GM23248 (cell line): ENCODE measurements at regions not wholly inside any gene's neighbourhood (a gene's known extent, or its start where the extent isn't known, plus 50 kb on each side); places are given as distances from the start of the nearest gene placed in this dataset.

Experiments
- DNase-seq: peaks from one replicate; pipeline ENCODE4 v3.0.0-alpha.2; 2015
- H2AFZ ChIP-seq: fragments of 200-600 bp; sonication (generic); 2 replicates; pipeline ENCODE4 v1.6.1; 2016; ENCODE audit warnings: antibody characterized with exemption
- H3F3A ChIP-seq: fragments of 200-600 bp; sonication (generic); 2 replicates; pipeline ENCODE4 v1.6.1; 2016; ENCODE audit warnings: mild to moderate bottlenecking, antibody characterized with exemption, mixed run types; ENCODE audit not compliant: insufficient read depth
- H3K27ac ChIP-seq: fragments of 200-600 bp; sonication (generic); 2 replicates; pipeline ENCODE4 v1.5.1; 2016; ENCODE audit warnings: mild to moderate bottlenecking
- H3K27me3 ChIP-seq: fragments of 200-600 bp; sonication (generic); replicated peaks from 2 replicates; pipeline ENCODE4 v1.6.1; 2016; ENCODE audit warnings: mild to moderate bottlenecking; ENCODE audit not compliant: insufficient read depth
- H3K36me3 ChIP-seq: fragments of 200-600 bp; sonication (generic); 2 replicates; pipeline ENCODE4 v1.6.1; 2016; ENCODE audit warnings: low read depth, mild to moderate bottlenecking
- H3K4me1 ChIP-seq: fragments of 200-600 bp; sonication (generic); 2 replicates; pipeline ENCODE4 v1.6.1; 2016; ENCODE audit warnings: mild to moderate bottlenecking; ENCODE audit not compliant: insufficient read depth
- H3K4me2 ChIP-seq: fragments of 200-600 bp; sonication (generic); one replicate; pipeline ENCODE4 v1.6.1; 2016; ENCODE audit warnings: mild to moderate bottlenecking; ENCODE audit not compliant: unreplicated experiment
- H3K4me3 ChIP-seq: fragments of 200-600 bp; sonication (generic); 2 replicates; pipeline ENCODE4 v1.5.1; 2016; ENCODE audit warnings: mild to moderate bottlenecking
- H3K79me2 ChIP-seq: fragments of 200-600 bp; sonication (generic); 2 replicates; pipeline ENCODE4 v1.6.1; 2016; ENCODE audit warnings: mild to moderate bottlenecking; ENCODE audit not compliant: insufficient read depth
- H3K9ac ChIP-seq: fragments of 200-600 bp; sonication (generic); 2 replicates; pipeline ENCODE4 v1.6.1; 2016; ENCODE audit warnings: mild to moderate bottlenecking
- H3K9me2 ChIP-seq: fragments of 200-600 bp; sonication (generic); 2 replicates; pipeline ENCODE4 v1.6.1; 2016; ENCODE audit warnings: mixed run types, mild to moderate bottlenecking, moderate library complexity; ENCODE audit not compliant: insufficient read depth
- H3K9me3 ChIP-seq: fragments of 200-600 bp; sonication (generic); one replicate; pipeline ENCODE4 v1.6.1; 2017; ENCODE audit warnings: low read depth
- H4K20me1 ChIP-seq: fragments of 200-600 bp; sonication (generic); 2 replicates; pipeline ENCODE4 v1.6.0; 2016; ENCODE audit not compliant: insufficient read depth
- EZH2 ChIP-seq: fragments of 200-600 bp; sonication (generic); IDR thresholded peaks from 2 replicates; pipeline ENCODE4 v1.6.1; 2018; ENCODE audit warnings: antibody characterized with exemption, mild to moderate bottlenecking; ENCODE audit not compliant: insufficient read depth, poor library complexity, severe bottlenecking
- EZH2phosphoT487 ChIP-seq: fragments of 200-600 bp; sonication (generic); IDR thresholded peaks from 2 replicates; pipeline ENCODE4 v1.6.1; 2018; ENCODE audit warnings: antibody characterized with exemption, moderate library complexity, mild to moderate bottlenecking, low read depth; ENCODE audit not compliant: insufficient read depth
- WGBS, 2 experiments: methylation state at CpG; one replicate each; pipeline ENCODE4 v1.1.6; 2015 to 2017; ENCODE audit warnings: low lambda C conversion rate in 2 of 2, low coverage in 1 of 2; ENCODE audit errors: missing lambda C conversion rate in 2 of 2; 5-methylcytosine and 5-hydroxymethylcytosine counted together
- in situ Hi-C: fragments of 300-500 bp; cut with MboI; formaldehyde crosslinking; loops from 2 replicates; pipeline ENCODE4 v1.15.0; 2020

DNA sequence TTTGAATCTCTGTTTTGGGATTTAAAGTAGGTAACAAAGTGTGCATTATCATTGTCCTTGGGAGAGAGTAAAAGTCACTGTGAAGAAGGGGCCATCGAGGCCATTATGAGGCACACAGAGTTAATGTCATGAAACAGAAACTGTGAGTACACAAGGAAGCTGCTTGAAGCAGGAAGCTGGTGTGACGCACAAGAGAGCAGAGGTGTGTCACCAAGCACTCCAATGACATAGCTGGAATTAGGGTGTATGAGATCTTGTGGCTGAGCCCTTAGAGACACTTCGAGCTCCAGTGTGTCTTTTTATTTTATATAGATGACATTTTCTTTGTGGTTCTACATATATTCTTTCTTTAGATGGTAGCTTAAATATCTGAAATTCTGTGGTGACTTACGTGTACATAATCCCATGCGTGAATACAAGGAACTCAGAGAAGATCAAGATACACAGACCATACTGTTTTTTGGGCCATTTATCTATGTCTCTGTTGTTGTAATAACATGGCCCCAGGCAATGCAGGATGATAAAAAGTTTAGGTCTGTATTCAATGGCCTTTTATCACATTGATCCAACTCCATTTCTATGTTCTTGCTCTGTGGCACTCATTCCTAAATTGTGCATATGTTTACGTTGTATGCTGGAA, 164.7 kb upstream of the FAM98A start:
- no peak overlapping the region for H2AFZ ChIP-seq
- H3F3A ChIP-seq = no peaks in the 10 kb centered on the region
- 33 to 47% methylated on average over 6 of the region's 6 CpGs for WGBS, 2 experiments
- in situ Hi-C loops = no loop called here
- H3K36me3 ChIP-seq = no peaks in the 10 kb centered on the region
- no peak for DNase-seq
- TF ChIP-seq EZH2phosphoT487 (no peak), EZH2 (no peak)
- no peak overlapping the region for H3K27ac ChIP-seq
- no peak overlapping the region for H3K4me2 ChIP-seq
- no peaks in the 10 kb centered on the region for H3K79me2 ChIP-seq
- no peaks in the 10 kb centered on the region for H3K4me1 ChIP-seq
- H3K9me3 ChIP-seq = no peaks in the 10 kb centered on the region
- no peak overlapping the region for H3K4me3 ChIP-seq
- H3K9ac ChIP-seq = no peak overlapping the region
- no peaks in the 10 kb centered on the region for H3K9me2 ChIP-seq
- no peaks in the 10 kb centered on the region for H4K20me1 ChIP-seq
- H3K27me3 ChIP-seq = no peaks in the 10 kb centered on the region

DNA sequence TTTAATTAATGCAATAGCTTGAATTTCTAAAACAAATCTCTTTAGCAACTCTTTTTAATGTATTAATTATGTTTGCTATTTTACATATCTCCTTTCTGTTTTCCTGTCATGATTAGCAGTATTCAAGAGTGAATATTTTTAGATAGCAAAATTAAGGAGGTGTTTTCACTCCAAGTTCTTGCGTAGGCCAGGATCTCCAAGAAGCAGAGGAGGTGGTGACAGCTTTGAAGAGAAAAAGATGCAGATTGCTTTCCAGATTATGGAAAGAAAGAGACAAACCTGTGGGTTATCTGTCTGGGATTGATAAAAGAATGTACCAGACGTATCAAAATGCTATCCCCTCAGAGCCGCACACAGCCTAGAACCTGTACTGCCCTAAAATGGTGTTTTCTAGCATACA, 163.5 kb upstream of the FAM98A start:
- H3K4me2 ChIP-seq = no peak overlapping the region
- H3K4me1 ChIP-seq = no peaks in the 10 kb centered on the region
- no peaks in the 10 kb centered on the region for H4K20me1 ChIP-seq
- no peaks in the 10 kb centered on the region for H3K79me2 ChIP-seq
- H3K27me3 ChIP-seq = no peaks in the 10 kb centered on the region
- TF ChIP-seq EZH2 = no peak
- TF ChIP-seq EZH2phosphoT487 = no peak
- WGBS, 2 experiments = 34 to 36% methylated on average over 3 of the region's 3 CpGs
- in situ Hi-C loops = no loop called here
- no peak for DNase-seq
- H3K27ac ChIP-seq = no peak overlapping the region
- no peak overlapping the region for H2AFZ ChIP-seq
- H3K9me3 ChIP-seq = no peaks in the 10 kb centered on the region
- no peak overlapping the region for H3K9ac ChIP-seq
- H3K9me2 ChIP-seq = no peaks in the 10 kb centered on the region
- no peaks in the 10 kb centered on the region for H3F3A ChIP-seq
- H3K4me3 ChIP-seq = no peak overlapping the region
- H3K36me3 ChIP-seq = no peaks in the 10 kb centered on the region

DNA sequence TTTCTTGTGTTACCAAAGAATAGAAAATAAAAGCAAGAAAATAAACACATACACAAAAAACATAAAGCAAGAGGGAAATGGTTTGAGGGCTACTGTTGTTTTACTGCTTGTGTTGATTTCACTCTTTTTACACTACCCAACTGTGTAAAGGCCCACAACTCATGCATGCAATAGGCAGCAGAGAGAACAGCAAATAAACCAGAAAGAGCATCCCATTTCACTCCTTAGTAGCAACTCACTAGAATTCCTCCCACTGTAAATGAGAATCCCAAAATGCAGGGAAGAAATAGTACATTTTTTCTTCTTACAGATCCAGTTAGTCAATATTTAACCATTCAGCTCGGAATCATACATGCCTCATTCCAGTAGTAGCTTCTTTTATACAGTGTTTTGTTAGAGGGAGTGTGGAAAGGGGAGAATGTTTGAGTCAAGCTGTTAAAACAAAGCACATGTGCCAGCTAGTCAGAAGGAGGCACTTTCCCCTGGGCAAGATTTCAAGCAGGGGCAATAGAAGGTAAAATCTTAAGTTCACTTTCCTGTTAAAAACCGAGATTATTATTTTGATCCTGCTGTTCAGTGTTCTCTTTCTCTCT, 147.2 kb upstream of the FAM98A start:
- no peaks in the 10 kb centered on the region for H3K9me3 ChIP-seq
- H3F3A ChIP-seq = no peaks in the 10 kb centered on the region
- DNase-seq = no peak
- in situ Hi-C loops = no loop called here
- no peaks in the 10 kb centered on the region for H3K79me2 ChIP-seq
- TF ChIP-seq EZH2phosphoT487 (no peak), EZH2 (no peak)
- no peaks in the 10 kb centered on the region for H3K9me2 ChIP-seq
- H3K36me3 ChIP-seq = no peaks in the 10 kb centered on the region
- no peak overlapping the region for H3K4me2 ChIP-seq
- H3K9ac ChIP-seq = no peak overlapping the region
- no peak overlapping the region for H3K27ac ChIP-seq
- H3K4me3 ChIP-seq = no peak overlapping the region
- H2AFZ ChIP-seq = no peak overlapping the region
- 0% methylated on average over 2 of the region's 2 CpGs for whole genome bisulfite sequencing, 2 experiments
- no peaks in the 10 kb centered on the region for H4K20me1 ChIP-seq
- H3K27me3 ChIP-seq = no peaks in the 10 kb centered on the region
- H3K4me1 ChIP-seq = no peaks in the 10 kb centered on the region

DNA sequence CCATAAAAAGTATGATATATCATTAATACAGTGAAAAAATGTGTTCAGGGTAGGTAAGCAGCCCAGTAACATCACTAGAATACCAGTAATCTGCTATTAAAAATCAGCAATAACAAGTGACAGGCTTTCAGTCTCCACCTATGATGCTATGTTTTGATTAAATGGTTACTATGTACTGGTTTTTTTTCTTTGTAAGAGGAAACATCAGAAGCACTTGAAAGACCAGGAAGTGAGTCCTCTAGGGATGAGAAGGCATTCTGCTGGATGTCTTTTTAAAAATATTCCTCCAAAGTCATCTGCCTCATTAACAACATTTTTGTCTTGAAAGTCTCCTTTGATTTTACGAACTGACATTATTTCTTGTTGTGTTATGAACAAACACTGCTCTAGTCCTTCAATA, 136.0 kb upstream of the FAM98A start:
- no peak for DNase-seq
- H3K27ac ChIP-seq = no peak overlapping the region
- no peaks in the 10 kb centered on the region for H3K79me2 ChIP-seq
- no peaks in the 10 kb centered on the region for H3K9me3 ChIP-seq
- H3F3A ChIP-seq = no peaks in the 10 kb centered on the region
- no peak overlapping the region for H3K4me3 ChIP-seq
- in situ Hi-C loops = no loop called here
- 5 to 8% methylated on average over 1 of the region's 1 CpG for WGBS, 2 experiments
- H3K9ac ChIP-seq = no peak overlapping the region
- H3K4me2 ChIP-seq = no peak overlapping the region
- H3K36me3 ChIP-seq = no peaks in the 10 kb centered on the region
- H4K20me1 ChIP-seq = no peaks in the 10 kb centered on the region
- H3K27me3 ChIP-seq = no peaks in the 10 kb centered on the region
- no peak for TF ChIP-seq EZH2phosphoT487
- TF ChIP-seq EZH2 = no peak
- no peaks in the 10 kb centered on the region for H3K9me2 ChIP-seq
- no peak overlapping the region for H2AFZ ChIP-seq
- H3K4me1 ChIP-seq = no peaks in the 10 kb centered on the region

DNA sequence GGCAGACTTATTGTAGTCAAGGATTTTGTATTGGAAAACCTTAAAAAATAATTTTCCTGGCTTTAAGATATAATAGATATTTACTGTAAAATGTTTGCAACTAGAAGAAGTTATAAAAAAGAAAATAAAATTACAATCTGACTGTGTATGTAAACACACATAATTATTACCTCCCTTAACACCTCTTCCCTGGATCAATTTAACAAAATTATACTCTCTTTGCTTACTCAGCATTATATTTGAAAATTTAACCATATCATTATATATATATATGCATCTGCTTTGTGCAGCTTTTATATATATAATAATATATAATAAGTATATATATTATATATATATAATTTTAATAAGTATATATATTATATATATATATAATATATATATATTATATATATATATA, 131.7 kb upstream of the FAM98A start:
- no peaks in the 10 kb centered on the region for H3K9me2 ChIP-seq
- H3K9ac ChIP-seq = no peak overlapping the region
- H3K36me3 ChIP-seq = no peaks in the 10 kb centered on the region
- DNase-seq = no peak
- in situ Hi-C loops = no loop called here
- no peaks in the 10 kb centered on the region for H4K20me1 ChIP-seq
- H3K9me3 ChIP-seq = no peaks in the 10 kb centered on the region
- H3F3A ChIP-seq = no peaks in the 10 kb centered on the region
- H3K27ac ChIP-seq = no peak overlapping the region
- H3K4me1 ChIP-seq = no peaks in the 10 kb centered on the region
- no peak overlapping the region for H3K4me2 ChIP-seq
- TF ChIP-seq EZH2 (no peak), EZH2phosphoT487 (no peak)
- no peak overlapping the region for H2AFZ ChIP-seq
- H3K27me3 ChIP-seq = no peaks in the 10 kb centered on the region
- no peaks in the 10 kb centered on the region for H3K79me2 ChIP-seq
- no peak overlapping the region for H3K4me3 ChIP-seq
